ENCODE measurements at regions not wholly inside any gene's neighbourhood (a gene's known extent, or its start where the extent isn't known, plus 50 kb on each side); places are given as distances from the start of the nearest gene placed in this dataset.

DNA sequence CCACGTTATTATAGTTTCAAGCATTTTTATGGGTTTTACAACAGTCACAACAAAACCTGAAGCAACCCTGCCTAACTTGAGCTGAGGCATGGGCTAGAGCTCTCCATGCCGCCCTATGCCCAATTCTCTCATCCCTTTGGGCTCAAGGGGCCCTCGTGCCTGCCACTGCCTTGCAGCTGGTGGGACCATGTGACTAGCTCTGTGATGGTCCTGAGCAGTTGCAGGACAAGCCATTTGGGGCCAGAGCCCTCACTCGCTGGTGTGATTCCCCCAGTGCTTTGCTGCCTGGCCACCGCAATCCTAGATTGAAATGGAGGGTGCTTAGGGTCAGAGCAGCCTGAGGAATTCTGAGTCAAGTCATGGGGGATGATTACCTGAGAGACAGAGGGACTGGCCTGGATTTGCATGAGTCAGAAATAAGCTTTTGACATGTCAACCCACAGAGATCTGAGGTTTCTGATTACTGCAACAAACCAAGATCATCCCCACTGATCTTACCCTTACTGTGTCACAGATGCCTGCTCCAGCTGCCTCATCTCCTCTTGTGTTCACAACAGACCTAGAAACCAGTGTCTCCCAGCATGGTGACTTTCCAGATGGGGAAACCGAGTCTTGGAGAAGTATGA, 323.7 kb downstream of the BRD1 start:
- in situ Hi-C loops (cut with HindIII; ENCODE audit: low sequenced_read_pairs) = no loop called here
- DNase-seq (ENCODE audit: low read depth) = no peak
- no peak for TF ChIP-seq CTCF (IDR thresholded peaks at IDR 0.05; ENCODE audit: low read depth, low read length, missing control alignments)

GRCh38 chr22:49503321-49503720, 324.4 kb downstream of the BRD1 start:
- in situ Hi-C loops (cut with HindIII; ENCODE audit: low sequenced_read_pairs) = no loop called here
- TF ChIP-seq CTCF (IDR thresholded peaks at IDR 0.05; ENCODE audit: low read depth, low read length, missing control alignments) = no peak
- no peak for DNase-seq (ENCODE audit: low read depth)
- no peak overlapping the region for H3K4me3 ChIP-seq (ENCODE audit: low read depth, low read length)

More for the DNA sequence above, 323.7 kb downstream of the BRD1 start:
- H3K4me3 ChIP-seq (ENCODE audit: low read depth, low read length) = no peak overlapping the region

DNA sequence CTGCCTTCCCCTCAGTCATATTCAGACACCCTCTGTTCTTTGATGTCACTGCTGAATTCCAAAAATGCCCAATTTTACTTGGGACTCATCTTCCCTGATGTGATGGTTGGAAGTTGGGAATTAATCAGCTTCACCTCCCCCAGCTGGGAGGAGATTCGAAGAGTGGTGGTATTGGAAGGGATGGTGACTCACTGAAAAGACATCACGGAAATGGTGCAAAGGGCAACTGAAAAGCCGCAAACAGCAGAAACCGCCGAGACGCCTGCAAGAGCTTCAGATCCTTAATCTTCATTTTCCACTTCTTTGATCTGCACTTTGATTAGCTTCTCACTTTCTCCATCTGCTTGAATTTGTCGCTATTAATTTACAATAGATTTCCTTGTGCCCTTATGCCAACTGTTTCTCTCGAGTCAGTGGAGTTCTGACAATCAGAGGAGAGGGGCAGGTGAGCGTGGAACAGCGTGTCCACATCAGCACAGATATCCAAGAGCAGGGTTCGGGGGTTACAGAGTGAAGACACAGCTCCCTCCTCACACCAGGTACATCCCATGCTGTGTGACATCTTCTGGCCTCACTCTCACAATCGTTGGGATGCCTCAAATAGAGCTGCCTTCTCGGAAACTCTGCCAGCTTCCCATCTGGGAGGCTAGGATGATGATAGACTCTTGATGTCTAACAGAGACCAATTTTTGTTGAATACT, 325.4 kb downstream of the BRD1 start:
- H3K4me3 ChIP-seq (ENCODE audit: low read depth, low read length) = no peak overlapping the region
- peak; percentile 12 for DNase-seq (ENCODE audit: low read depth)
- in situ Hi-C loops (cut with HindIII; ENCODE audit: low sequenced_read_pairs) = no loop called here
- no peak for TF ChIP-seq CTCF (IDR thresholded peaks at IDR 0.05; ENCODE audit: low read depth, low read length, missing control alignments)

DNA sequence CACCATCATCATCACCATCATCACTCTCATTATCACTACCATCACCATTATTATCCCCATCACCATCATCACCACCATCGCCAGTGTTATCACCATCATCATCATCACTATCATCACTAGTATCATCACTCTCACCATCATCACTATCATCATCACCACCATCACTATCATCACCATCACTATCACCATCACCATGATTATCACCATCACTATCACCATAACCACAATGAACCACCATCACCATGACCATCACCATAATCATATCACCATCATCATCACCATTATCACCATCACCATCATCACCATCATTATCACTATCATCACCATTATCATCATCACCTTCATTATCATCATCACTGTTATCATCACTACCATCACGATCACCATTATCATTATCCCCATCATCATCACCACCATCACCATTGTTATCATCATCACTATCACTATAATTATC, 326.7 kb downstream of the BRD1 start:
- in situ Hi-C loops (cut with HindIII; ENCODE audit: low sequenced_read_pairs) = no loop called here
- no peak for DNase-seq (ENCODE audit: low read depth)
- no peak overlapping the region for H3K4me3 ChIP-seq (ENCODE audit: low read depth, low read length)
- TF ChIP-seq CTCF (IDR thresholded peaks at IDR 0.05; ENCODE audit: low read depth, low read length, missing control alignments) = no peak

DNA sequence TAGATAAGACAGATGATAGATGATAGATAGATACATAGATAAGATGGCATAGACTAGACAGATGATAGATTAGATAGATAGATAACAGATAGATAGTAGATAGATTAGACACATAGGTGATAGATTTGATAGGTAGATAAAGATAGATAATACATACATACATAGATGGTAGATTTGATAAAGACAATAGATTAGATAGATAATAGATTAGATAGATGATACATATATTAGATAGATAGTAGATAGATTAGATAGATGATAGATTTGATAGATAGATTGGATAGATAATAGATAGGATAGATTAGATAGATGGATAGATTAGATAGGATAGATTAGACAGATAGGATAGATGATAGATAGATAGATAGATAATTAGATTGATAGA, 327.6 kb downstream of the BRD1 start:
- no peak for TF ChIP-seq CTCF (IDR thresholded peaks at IDR 0.05; ENCODE audit: low read depth, low read length, missing control alignments)
- in situ Hi-C loops (cut with HindIII; ENCODE audit: low sequenced_read_pairs) = no loop called here
- no peak overlapping the region for H3K4me3 ChIP-seq (ENCODE audit: low read depth, low read length)
- no peak for DNase-seq (ENCODE audit: low read depth)

DNA sequence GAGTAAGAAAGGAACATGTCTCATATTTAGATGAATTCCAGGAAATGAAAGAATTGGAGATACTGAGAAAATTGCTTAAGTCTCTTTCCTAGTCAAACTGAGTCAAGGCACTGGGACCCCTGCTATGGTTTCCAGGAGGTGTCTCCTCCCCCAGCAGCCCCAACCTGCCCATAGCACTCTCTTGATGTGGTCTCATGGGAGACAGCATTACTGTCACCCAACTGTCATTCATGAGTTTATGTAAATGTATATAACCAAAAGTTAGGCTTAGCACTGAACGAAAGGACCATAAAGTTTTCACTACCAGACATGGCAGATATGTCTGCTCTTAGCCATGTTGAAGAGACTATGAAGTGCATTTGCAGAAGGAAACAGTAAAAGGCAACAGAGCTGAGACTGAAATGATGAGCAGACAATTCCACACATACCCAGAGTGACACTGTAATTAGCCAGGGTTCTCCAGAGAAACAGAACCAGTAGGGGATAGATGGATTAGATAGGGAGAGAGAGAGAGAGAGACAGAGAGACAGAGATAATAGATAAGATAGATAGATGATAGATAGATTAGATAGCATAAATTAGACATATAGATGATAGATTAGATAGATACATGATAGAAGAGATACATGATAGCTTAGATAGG, 328.1 kb downstream of the BRD1 start:
- no peak for DNase-seq (ENCODE audit: low read depth)
- no peak overlapping the region for H3K4me3 ChIP-seq (ENCODE audit: low read depth, low read length)
- TF ChIP-seq CTCF (IDR thresholded peaks at IDR 0.05; ENCODE audit: low read depth, low read length, missing control alignments) = no peak
- in situ Hi-C loops (cut with HindIII; ENCODE audit: low sequenced_read_pairs) = no loop called here
